Tibial artery (tissue), 4 donors: ENCODE measurements at regions not wholly inside any gene's neighbourhood (a gene's known extent, or its start where the extent isn't known, plus 50 kb on each side); places are given as distances from the start of the nearest gene placed in this dataset.

Source experiments
- DNase-seq, 2 donors: peaks; one replicate each; pipeline ENCODE4 v3.0.0-alpha.2; 2019
- H3K27ac ChIP-seq, 2 donors: fragments of 200-600 bp; sonication (generic) in 1 of 2; 1 replicate in 1 of 2; 2 replicates in 1 of 2; pipeline ENCODE4 v1.5.1; 2018 to 2019; ENCODE audit warnings: mild to moderate bottlenecking in 1 of 2
- H3K27me3 ChIP-seq, 2 donors: fragments of 200-600 bp; sonication (generic) in 1 of 2; one replicate each; pipeline versions ENCODE4 v1.5.1 to v1.6.0; 2016 to 2019
- H3K36me3 ChIP-seq, 3 donors: fragments of 200-600 bp; sonication (generic) in 2 of 3; one replicate each; pipeline ENCODE4 v1.5.1; 2016 to 2019; ENCODE audit warnings: mild to moderate bottlenecking in 2 of 3
- H3K4me1 ChIP-seq, 4 donors: fragments of 200-600 bp; sonication (generic) in 2 of 4; 1 replicate in 3 of 4; 2 replicates in 1 of 4; pipeline ENCODE4 v1.5.1; 2016 to 2019
- H3K4me3 ChIP-seq, 2 donors: fragments of 200-600 bp; sonication (generic) in 1 of 2; 1 replicate in 1 of 2; 2 replicates in 1 of 2; pipeline ENCODE4 v1.5.1; 2018 to 2019; ENCODE audit warnings: mild to moderate bottlenecking in 2 of 2
- H3K9me3 ChIP-seq, 3 donors: fragments of 200-600 bp; sonication (generic) in 1 of 3; one replicate each; pipeline ENCODE4 v1.5.1; 2016 to 2019
- CTCF ChIP-seq, 2 experiments: fragments of 200-600 bp in 1 of 2; fragments of 450-650 bp in 1 of 2; IDR thresholded peaks; one replicate each; pipeline ENCODE4 v1.5.1; 2017 to 2019; ENCODE audit warnings: antibody characterized with exemption in 2 of 2, mild to moderate bottlenecking in 1 of 2, moderate library complexity in 1 of 2
- intact Hi-C: fragments of 100-400 bp; cut with DNase I; formaldehyde crosslinking; loops from one replicate; pipeline ENCODE4 v1.15.0; 2023; ENCODE audit warnings: low total_unique reads

GRCh38 chr2:145157741-145158591, 638.0 kb upstream of the ZEB2 start:
- no peak for TF ChIP-seq CTCF (IDR thresholded peaks at IDR 0.05)
- peak; percentile 75 to 76 for DNase-seq
- intact Hi-C loops: no loop called here
- Histone ChIP-seq H3K36me3 (no peaks in the 10 kb centered on the region), H3K9me3 (no peaks in the 10 kb centered on the region), H3K4me1 (peaks cover 0 to 20% (median 2%) of the 10 kb centered on the region in 4 donors), H3K4me3 (no peak overlapping the region), H3K27ac (peak overlapping the region; percentile 16 to 36), H3K27me3 (no peaks in the 10 kb centered on the region)

GRCh38 chr2:145157036-145157675, 637.2 kb upstream of the ZEB2 start:
- Histone ChIP-seq H3K27me3 (no peaks in the 10 kb centered on the region), H3K4me1 (peaks cover 0 to 20% (median 2%) of the 10 kb centered on the region in 4 donors), H3K36me3 (no peaks in the 10 kb centered on the region), H3K27ac (peak overlapping the region; percentile 16 to 36), H3K9me3 (no peaks in the 10 kb centered on the region), H3K4me3 (no peak overlapping the region)
- intact Hi-C loops: no loop called here
- no peak for DNase-seq
- TF ChIP-seq CTCF (IDR thresholded peaks at IDR 0.05): no peak

GRCh38 chr2:145156199-145156598, 636.3 kb upstream of the ZEB2 start:
- no peaks in the 10 kb centered on the region for H3K9me3 ChIP-seq
- DNase-seq: no peak
- TF ChIP-seq CTCF (IDR thresholded peaks at IDR 0.05): no peak
- no peak overlapping the region for H3K27ac ChIP-seq
- intact Hi-C loops: no loop called here
- peaks cover 0 to 20% (median 2%) of the 10 kb centered on the region in 4 donors for H3K4me1 ChIP-seq
- H3K27me3 ChIP-seq: no peaks in the 10 kb centered on the region
- no peaks in the 10 kb centered on the region for H3K36me3 ChIP-seq
- H3K4me3 ChIP-seq: no peak overlapping the region

GRCh38 chr2:145155196-145155595, 635.3 kb upstream of the ZEB2 start:
- no peak for DNase-seq
- intact Hi-C loops: no loop called here
- Histone ChIP-seq H3K4me1 (peaks cover 0 to 20% (median 2%) of the 10 kb centered on the region in 4 donors), H3K36me3 (no peaks in the 10 kb centered on the region), H3K27ac (no peak overlapping the region), H3K27me3 (no peaks in the 10 kb centered on the region), H3K9me3 (no peaks in the 10 kb centered on the region), H3K4me3 (no peak overlapping the region)
- no peak for TF ChIP-seq CTCF (IDR thresholded peaks at IDR 0.05)

GRCh38 chr2:145154731-145155130, 634.8 kb upstream of the ZEB2 start:
- peaks cover 0 to 20% (median 2%) of the 10 kb centered on the region in 4 donors for H3K4me1 ChIP-seq
- TF ChIP-seq CTCF (IDR thresholded peaks at IDR 0.05): no peak
- H3K27ac ChIP-seq: no peak overlapping the region
- no peak overlapping the region for H3K4me3 ChIP-seq
- H3K27me3 ChIP-seq: no peaks in the 10 kb centered on the region
- no peaks in the 10 kb centered on the region for H3K9me3 ChIP-seq
- H3K36me3 ChIP-seq: no peaks in the 10 kb centered on the region
- no peak for DNase-seq
- intact Hi-C loops: no loop called here
